GM10248 (cell line): ENCODE measurements at regions not wholly inside any gene's neighbourhood (a gene's known extent, or its start where the extent isn't known, plus 50 kb on each side); places are given as distances from the start of the nearest gene placed in this dataset.
"Not testable (repeated sequence)": the region's sequence is repeated elsewhere in the genome, so short reads cannot be mapped to it uniquely, and the experiment has no call there.

Experiments
- CTCF ChIA-PET: fragments of 300-600 bp; sonication (Branson Sonifier 250); formaldehyde crosslinking; extraction: SDS; loops from one replicate; lab custom pipeline; 2021; ENCODE audit warnings: antibody characterized with exemption; lab: Yijun Ruan, JAX
- POLR2A ChIA-PET: fragments of 350-650 bp; sonication (Branson Sonifier 250); formaldehyde crosslinking; extraction: SDS; loops from one replicate; lab custom pipeline; 2020; ENCODE audit warnings: antibody characterized with exemption; lab: Yijun Ruan, JAX
- DNase-seq: peaks from one replicate; pipeline ENCODE4 v3.0.0; 2012; ENCODE audit errors: extremely low spot score
- TF ChIP-seq, protein P1 (sequence below): IDR thresholded peaks from 2 replicates; pipeline ENCODE4 v1.5.1; 2012; ENCODE audit warnings: mild to moderate bottlenecking, low read depth; ENCODE audit errors: extremely low read depth, missing control alignments, control extremely low read depth

DNA sequence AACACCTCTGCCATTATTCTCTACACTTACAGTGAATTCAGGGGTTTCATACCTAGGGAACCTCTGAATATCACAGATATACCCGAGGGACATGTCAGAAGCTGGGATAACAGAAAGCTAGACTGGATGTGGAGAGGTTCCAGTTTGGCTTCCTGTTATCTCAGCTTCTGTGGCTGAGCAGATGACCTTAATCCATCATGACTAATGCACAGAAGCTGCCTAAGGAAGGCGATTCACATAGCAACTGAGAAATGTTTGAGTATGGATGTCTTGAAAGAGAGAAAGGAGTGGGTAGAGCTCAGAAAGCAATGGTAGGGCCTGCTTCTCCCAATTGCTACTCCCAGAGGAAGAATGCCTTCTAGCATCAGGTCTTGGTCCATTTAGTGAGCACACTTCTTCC, 187.6 kb downstream of the RMST start:
- ChIA-PET CTCF (interaction anchor here (0.9 to 1.3 kb wide), 2 partner anchors 12 to 14 kb away, joined by 3 read pairs; no protein-coding TSS in a partner anchor), POLR2A (no interaction called here)
- TF ChIP-seq, protein P1, sequence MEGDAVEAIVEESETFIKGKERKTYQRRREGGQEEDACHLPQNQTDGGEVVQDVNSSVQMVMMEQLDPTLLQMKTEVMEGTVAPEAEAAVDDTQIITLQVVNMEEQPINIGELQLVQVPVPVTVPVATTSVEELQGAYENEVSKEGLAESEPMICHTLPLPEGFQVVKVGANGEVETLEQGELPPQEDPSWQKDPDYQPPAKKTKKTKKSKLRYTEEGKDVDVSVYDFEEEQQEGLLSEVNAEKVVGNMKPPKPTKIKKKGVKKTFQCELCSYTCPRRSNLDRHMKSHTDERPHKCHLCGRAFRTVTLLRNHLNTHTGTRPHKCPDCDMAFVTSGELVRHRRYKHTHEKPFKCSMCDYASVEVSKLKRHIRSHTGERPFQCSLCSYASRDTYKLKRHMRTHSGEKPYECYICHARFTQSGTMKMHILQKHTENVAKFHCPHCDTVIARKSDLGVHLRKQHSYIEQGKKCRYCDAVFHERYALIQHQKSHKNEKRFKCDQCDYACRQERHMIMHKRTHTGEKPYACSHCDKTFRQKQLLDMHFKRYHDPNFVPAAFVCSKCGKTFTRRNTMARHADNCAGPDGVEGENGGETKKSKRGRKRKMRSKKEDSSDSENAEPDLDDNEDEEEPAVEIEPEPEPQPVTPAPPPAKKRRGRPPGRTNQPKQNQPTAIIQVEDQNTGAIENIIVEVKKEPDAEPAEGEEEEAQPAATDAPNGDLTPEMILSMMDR, result no peak
- no peak for DNase-seq

- DNase-seq, POLR2A ChIA-PET, CTCF ChIA-PET: not testable (repeated sequence)
Measured at GRCh38 chr12:97656548-97656947, 193.9 kb downstream of the RMST start.

- CTCF ChIA-PET, result no interaction called here
- TF ChIP-seq, protein P1, result no peak
- no peak for DNase-seq
- POLR2A ChIA-PET, result no interaction called here
Measured at GRCh38 chr12:97659117-97659880, 196.7 kb downstream of the RMST start.

DNA sequence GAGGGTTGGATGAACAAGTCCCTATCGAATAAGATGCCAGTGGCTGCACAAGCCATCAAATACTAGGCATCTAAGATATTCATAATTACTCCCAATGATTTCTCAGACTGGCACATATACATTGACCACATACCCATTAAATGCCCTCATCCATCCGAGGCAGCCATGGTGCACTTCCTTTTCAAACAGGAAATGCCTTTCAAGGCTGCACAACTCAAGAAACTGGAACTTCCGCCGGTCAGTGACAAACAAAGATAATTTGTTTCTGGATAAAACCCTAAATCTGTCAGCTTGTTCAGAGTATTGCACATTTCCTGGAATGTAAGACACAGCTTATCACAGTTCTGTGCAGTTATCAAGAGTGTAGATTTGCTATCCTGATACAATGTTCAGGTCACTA, 203.7 kb downstream of the RMST start:
- TF ChIP-seq, protein P1, result no peak
- ChIA-PET POLR2A (no interaction called here), CTCF (no interaction called here)
- no peak for DNase-seq

- POLR2A ChIA-PET, result no interaction called here
- CTCF ChIA-PET, result no interaction called here
- DNase-seq, result no peak
- TF ChIP-seq, protein P1, result no peak
Measured at GRCh38 chr12:97672870-97673269, 210.3 kb downstream of the RMST start.

DNA sequence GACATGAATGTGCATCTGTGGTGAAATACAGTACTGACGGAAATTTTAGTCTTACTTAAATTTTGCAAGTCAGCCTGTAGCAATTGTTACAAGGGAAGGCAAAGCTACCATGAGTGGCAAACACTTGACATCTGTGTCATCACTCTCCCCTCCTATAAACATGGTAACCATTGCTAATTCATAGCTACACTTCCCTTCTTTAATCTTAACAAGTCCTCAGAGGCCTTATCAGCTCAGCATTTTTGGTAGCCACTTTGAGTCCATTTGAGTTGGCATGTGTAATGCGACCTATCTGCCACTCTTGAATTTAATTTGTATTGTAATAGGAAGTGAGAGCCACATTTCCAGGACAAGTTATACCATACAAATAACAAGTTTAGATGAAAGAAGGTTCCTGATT, 218.1 kb downstream of the RMST start:
- TF ChIP-seq, protein P1, result no peak
- ChIA-PET POLR2A (no interaction called here), CTCF (interaction anchor here (1.7 to 2.0 kb wide), 2 partner anchors 10 to 204 kb away, joined by 3 to 4 read pairs; no protein-coding TSS in a partner anchor)
- no peak for DNase-seq

DNA sequence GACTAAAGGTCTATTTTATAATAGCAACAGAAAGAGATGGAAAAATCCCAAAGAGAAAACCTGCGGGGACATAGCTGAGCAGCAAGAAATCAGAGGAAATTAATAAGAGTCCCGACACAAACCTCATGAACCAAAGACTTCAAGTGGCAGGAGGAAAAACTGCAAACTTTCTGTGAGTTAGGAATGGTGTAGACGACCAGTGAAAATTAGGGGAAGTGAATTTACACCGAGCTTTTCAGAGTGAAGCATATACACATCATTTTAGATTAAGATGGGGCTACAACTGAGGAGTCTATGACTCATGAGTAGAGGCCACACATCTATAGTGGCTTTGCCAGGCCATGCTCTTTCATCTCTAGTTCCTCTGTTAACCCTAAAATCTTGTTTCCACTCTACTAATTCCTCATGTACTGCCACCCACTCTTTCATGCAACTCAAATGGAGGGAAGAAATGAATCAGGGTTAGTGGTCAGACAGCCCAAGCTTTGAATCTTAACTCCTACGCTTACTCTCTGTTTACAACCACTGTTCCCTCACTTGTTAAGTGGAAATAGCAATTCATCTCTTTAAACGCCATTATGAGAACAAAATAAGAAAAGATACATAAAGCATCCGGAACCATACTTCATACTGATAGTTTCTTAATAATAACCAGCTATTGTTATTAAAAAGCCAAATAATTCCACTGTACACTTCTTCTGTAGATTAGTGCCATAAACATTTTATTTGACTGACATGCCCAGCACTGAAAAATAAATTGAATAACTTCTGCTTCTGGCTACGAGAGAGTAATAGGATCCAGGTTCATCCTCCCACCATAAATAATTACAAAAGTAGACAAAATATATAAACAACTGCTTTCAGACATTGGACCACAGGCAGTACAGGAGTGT, 219.3 kb downstream of the RMST start:
- CTCF ChIA-PET, result interaction anchor here (1.7 to 2.0 kb wide), 2 partner anchors 9 to 205 kb away, joined by 3 to 4 read pairs; no protein-coding TSS in a partner anchor
- TF ChIP-seq, protein P1, result no peak
- peak; percentile 23 for DNase-seq
- POLR2A ChIA-PET, result no interaction called here
